ENCODE measurements at regions not wholly inside any gene's neighbourhood (a gene's known extent, or its start where the extent isn't known, plus 50 kb on each side); places are given as distances from the start of the nearest gene placed in this dataset.

DNA sequence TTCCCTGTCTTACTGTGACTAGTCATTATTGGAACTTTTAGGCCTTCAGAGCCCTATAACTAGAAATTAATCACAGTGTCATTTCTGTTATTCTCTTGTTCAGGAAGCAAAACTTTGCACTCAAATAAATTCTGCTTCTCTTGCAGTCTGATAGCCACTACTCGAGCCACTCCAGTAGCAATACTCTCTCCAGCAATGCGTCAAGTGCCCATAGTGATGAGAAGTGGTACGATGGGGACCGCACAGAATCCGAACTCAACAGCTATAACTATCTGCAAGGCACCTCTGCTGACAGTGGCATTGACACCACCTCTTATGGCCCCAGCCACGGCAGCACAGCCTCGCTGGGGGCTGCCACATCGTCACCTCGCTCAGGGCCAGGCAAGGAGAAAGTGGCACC is 223.2 kb upstream of the RGS6 start:
- TF ChIP-seq, protein P1, sequence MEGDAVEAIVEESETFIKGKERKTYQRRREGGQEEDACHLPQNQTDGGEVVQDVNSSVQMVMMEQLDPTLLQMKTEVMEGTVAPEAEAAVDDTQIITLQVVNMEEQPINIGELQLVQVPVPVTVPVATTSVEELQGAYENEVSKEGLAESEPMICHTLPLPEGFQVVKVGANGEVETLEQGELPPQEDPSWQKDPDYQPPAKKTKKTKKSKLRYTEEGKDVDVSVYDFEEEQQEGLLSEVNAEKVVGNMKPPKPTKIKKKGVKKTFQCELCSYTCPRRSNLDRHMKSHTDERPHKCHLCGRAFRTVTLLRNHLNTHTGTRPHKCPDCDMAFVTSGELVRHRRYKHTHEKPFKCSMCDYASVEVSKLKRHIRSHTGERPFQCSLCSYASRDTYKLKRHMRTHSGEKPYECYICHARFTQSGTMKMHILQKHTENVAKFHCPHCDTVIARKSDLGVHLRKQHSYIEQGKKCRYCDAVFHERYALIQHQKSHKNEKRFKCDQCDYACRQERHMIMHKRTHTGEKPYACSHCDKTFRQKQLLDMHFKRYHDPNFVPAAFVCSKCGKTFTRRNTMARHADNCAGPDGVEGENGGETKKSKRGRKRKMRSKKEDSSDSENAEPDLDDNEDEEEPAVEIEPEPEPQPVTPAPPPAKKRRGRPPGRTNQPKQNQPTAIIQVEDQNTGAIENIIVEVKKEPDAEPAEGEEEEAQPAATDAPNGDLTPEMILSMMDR (IDR thresholded peaks at IDR 0.05) = no peak
- no peak for TF ChIP-seq POLR2A (IDR thresholded peaks at IDR 0.05)
